IMR-90 (cell line): ENCODE measurements at regions not wholly inside any gene's neighbourhood (a gene's known extent, or its start where the extent isn't known, plus 50 kb on each side); places are given as distances from the start of the nearest gene placed in this dataset.

Source experiments
- ATAC-seq: fragments of 200-7000 bp; cut with Tn5 transposase; 2 replicates; pipeline ENCODE4 v1.9.1; 2020; ENCODE audit warnings: low read depth, mild to moderate bottlenecking, moderate library complexity
- BruUV-seq: library from RNA; stranded (reverse); fragments of 400-500 nt; replicated peaks from 2 replicates; lab custom pipeline; 2021; lab: Mats Ljungman, UMichigan
- CTCF ChIA-PET: fragments of 300-600 bp; formaldehyde crosslinking; extraction: SDS; loops from one replicate; lab custom pipeline; 2021; ENCODE audit warnings: antibody characterized with exemption; lab: Yijun Ruan, JAX
- POLR2A ChIA-PET: fragments of 300-600 bp; sonication (Branson Sonifier 250); formaldehyde crosslinking; loops from one replicate; lab custom pipeline; 2022; ENCODE audit warnings: antibody characterized with exemption; ENCODE audit not compliant: unreplicated experiment; lab: Charles Lee
- DNase-seq: peaks from one replicate; pipeline ENCODE4 v3.0.0; 2013
- H2AFZ ChIP-seq: replicated peaks from 2 replicates; pipeline ENCODE3; 2013; ENCODE audit warnings: low read length, mild to moderate bottlenecking; ENCODE audit not compliant: poor library complexity
- H2AK5ac ChIP-seq: 2 replicates; pipeline ENCODE4 v1.6.1; 2013; ENCODE audit warnings: low read depth, low read length, inconsistent platforms
- H2AK9ac ChIP-seq: replicated peaks from 2 replicates; pipeline ENCODE3; 2013; ENCODE audit warnings: mild to moderate bottlenecking, low read depth, low read length, moderate library complexity; ENCODE audit not compliant: poor library complexity
- H2BK120ac ChIP-seq: 2 replicates; pipeline ENCODE4 v1.6.1; 2013; ENCODE audit warnings: low read depth, low read length, inconsistent platforms
- H2BK15ac ChIP-seq: 3 replicates; pipeline ENCODE4 v1.6.1; 2013; ENCODE audit warnings: low read depth, low read length, inconsistent platforms
- H2BK20ac ChIP-seq: 2 replicates; pipeline ENCODE4 v1.6.1; 2013; ENCODE audit warnings: low read depth, mild to moderate bottlenecking, inconsistent platforms, low read length, moderate library complexity
- H2BK5ac ChIP-seq: 2 replicates; pipeline ENCODE4 v1.6.1; 2013; ENCODE audit warnings: mild to moderate bottlenecking, low read depth, low read length, inconsistent platforms; ENCODE audit not compliant: poor library complexity, severe bottlenecking
- H3K14ac ChIP-seq: replicated peaks from 2 replicates; pipeline ENCODE4 v1.6.1; 2013; ENCODE audit warnings: low read depth, low read length, inconsistent platforms
- H3K18ac ChIP-seq: 2 replicates; pipeline ENCODE4 v1.6.1; 2013; ENCODE audit warnings: low read depth, low read length, control low read depth
- H3K23ac ChIP-seq: 2 replicates; pipeline ENCODE4 v1.6.1; 2013; ENCODE audit warnings: low read depth, low read length, inconsistent platforms
- H3K27ac ChIP-seq: 2 replicates; pipeline ENCODE4 v1.5.1; 2013; ENCODE audit warnings: mild to moderate bottlenecking, control low read depth, low read length; ENCODE audit not compliant: insufficient read depth
- H3K27me3 ChIP-seq: 2 replicates; pipeline ENCODE4 v1.6.1; 2013; ENCODE audit warnings: low read length; ENCODE audit not compliant: control insufficient read depth, insufficient read depth
- H3K36me3 ChIP-seq: 2 replicates; pipeline ENCODE4 v1.6.1; 2013; ENCODE audit warnings: low read length, mixed read lengths; ENCODE audit not compliant: control insufficient read depth, insufficient read depth
- H3K4ac ChIP-seq: 2 replicates; pipeline ENCODE4 v1.6.1; 2013; ENCODE audit warnings: low read depth, low read length, inconsistent platforms
- H3K4me1 ChIP-seq: 2 replicates; pipeline ENCODE4 v1.6.1; 2013; ENCODE audit warnings: low read length, mixed read lengths; ENCODE audit not compliant: control insufficient read depth, insufficient read depth
- H3K4me2 ChIP-seq: 2 replicates; pipeline ENCODE4 v1.6.1; 2013; ENCODE audit warnings: low read depth, mild to moderate bottlenecking, control low read depth, low read length, moderate library complexity
- H3K4me3 ChIP-seq: 2 replicates; pipeline ENCODE4 v1.5.1; 2013; ENCODE audit warnings: low read depth, mild to moderate bottlenecking, control low read depth, low read length, moderate library complexity; ENCODE audit not compliant: insufficient read depth
- H3K56ac ChIP-seq: 2 replicates; pipeline ENCODE4 v1.6.1; 2013; ENCODE audit warnings: low read length, inconsistent platforms; ENCODE audit not compliant: insufficient read depth; ENCODE audit errors: extremely low read depth
- H3K79me1 ChIP-seq, 2 experiments: 2 replicates each; pipeline ENCODE4 v1.6.1; 2013; ENCODE audit warnings: low read length in 2 of 2, inconsistent platforms in 1 of 2, low read depth in 1 of 2
- H3K9ac ChIP-seq: 2 replicates; pipeline ENCODE4 v1.6.1; 2013; ENCODE audit warnings: low read depth, low read length, control low read depth
- H3K9me1 ChIP-seq: 2 replicates; pipeline ENCODE4 v1.6.1; 2013; ENCODE audit warnings: low read length, inconsistent platforms; ENCODE audit not compliant: insufficient read depth
- H3K9me3 ChIP-seq: 2 replicates; pipeline ENCODE4 v1.6.1; 2013; ENCODE audit warnings: low read length; ENCODE audit not compliant: control insufficient read depth, insufficient read depth
- H4K20me1 ChIP-seq: 2 replicates; pipeline ENCODE4 v1.6.1; 2013; ENCODE audit warnings: low read length, inconsistent platforms; ENCODE audit not compliant: insufficient read depth
- H4K5ac ChIP-seq: 2 replicates; pipeline ENCODE4 v1.6.1; 2013; ENCODE audit warnings: mild to moderate bottlenecking, low read depth, low read length, control low read depth
- H4K8ac ChIP-seq, 2 experiments: 2 replicates each; pipeline ENCODE4 v1.6.1; 2013; ENCODE audit warnings: low read depth in 2 of 2, low read length in 2 of 2, control low read depth in 1 of 2, inconsistent platforms in 1 of 2
- H4K91ac ChIP-seq: 2 replicates; pipeline ENCODE4 v1.6.1; 2013; ENCODE audit warnings: low read depth, low read length, inconsistent platforms; ENCODE audit not compliant: insufficient read depth
- BHLHE40 ChIP-seq: fragments of 150-350 bp; IDR thresholded peaks from 2 replicates; pipeline ENCODE4 v1.6.1; 2016; ENCODE audit warnings: mild to moderate bottlenecking, low read depth, low read length
- CEBPB ChIP-seq: IDR thresholded peaks from 2 replicates; pipeline ENCODE4 v1.6.1; 2012; ENCODE audit warnings: low read depth, low read length, improper control_type of control experiment
- ELK1 ChIP-seq: fragments of 150-350 bp; IDR thresholded peaks from 2 replicates; pipeline ENCODE4 v1.6.1; 2016; ENCODE audit warnings: low read depth, mild to moderate bottlenecking, low read length, moderate library complexity, borderline replicate concordance
- FOS ChIP-seq: fragments of 150-350 bp; IDR thresholded peaks from 2 replicates; pipeline ENCODE4 v1.6.1; 2016; ENCODE audit warnings: low read depth, low read length
- MAFK ChIP-seq: IDR thresholded peaks from 2 replicates; pipeline ENCODE4 v1.6.1; 2012; ENCODE audit warnings: low read depth, low read length, improper control_type of control experiment
- MAZ ChIP-seq: IDR thresholded peaks from 2 replicates; pipeline ENCODE4 v1.6.1; 2012; ENCODE audit warnings: low read depth, mild to moderate bottlenecking, low read length, improper control_type of control experiment, moderate library complexity, borderline replicate concordance
- POLR2A ChIP-seq: IDR thresholded peaks from 2 replicates; pipeline ENCODE4 v1.6.1; 2012; ENCODE audit warnings: mild to moderate bottlenecking, low read depth, low read length
- RCOR1 ChIP-seq: IDR thresholded peaks from 2 replicates; pipeline ENCODE4 v1.6.1; 2012; ENCODE audit warnings: mild to moderate bottlenecking, low read length, improper control_type of control experiment; ENCODE audit not compliant: insufficient replicate concordance
- RFX5 ChIP-seq: IDR thresholded peaks from 2 replicates; pipeline ENCODE4 v1.8.0; 2012; ENCODE audit warnings: low read depth, mild to moderate bottlenecking, low read length, moderate library complexity
- SMC3 ChIP-seq: fragments of 150-350 bp; IDR thresholded peaks from 2 replicates; pipeline ENCODE4 v1.6.1; 2016; ENCODE audit warnings: low read depth, mild to moderate bottlenecking, antibody characterized with exemption, low read length, moderate library complexity
- dilution Hi-C: fragments of 300-500 bp; cut with HindIII; formaldehyde crosslinking; loops from one replicate; pipeline ENCODE4 v1.14.3; 2018; ENCODE audit warnings: low sequenced_read_pairs; ENCODE audit not compliant: unreplicated experiment
- in situ Hi-C: fragments of 300-500 bp; cut with MboI; formaldehyde crosslinking; loops from 3 replicates; pipeline ENCODE4 v1.14.3; 2019; ENCODE audit warnings: low sequenced_read_pairs, inconsistent platforms, mixed read lengths
- intact Hi-C: fragments of 100-400 bp; cut with micrococcal nuclease; formaldehyde crosslinking; loops from 2 replicates; pipeline ENCODE4 v1.10.0; 2022

- Histone ChIP-seq H4K8ac (no peak overlapping the region), H3K9me1 (no peaks in the 10 kb centered on the region), H3K18ac (no peak overlapping the region), H2BK120ac (no peak overlapping the region), H3K27me3 (no peaks in the 10 kb centered on the region), H3K27ac (no peak overlapping the region), H3K9me3 (peaks cover 3% of the 10 kb centered on the region; the same call in 1 of the 2 replicates), H3K4ac (no peak overlapping the region), H3K4me2 (no peak overlapping the region), H2BK5ac (no peak overlapping the region), H3K36me3 (no peaks in the 10 kb centered on the region), H4K5ac (no peak overlapping the region), H3K4me3 (no peak overlapping the region), H2BK20ac (no peak overlapping the region), H2AK5ac (no peak overlapping the region), H3K9ac (no peak overlapping the region), H2AK9ac (no peak overlapping the region), H3K4me1 (no peaks in the 10 kb centered on the region), H4K20me1 (no peaks in the 10 kb centered on the region), H2BK15ac (no peak overlapping the region), H3K79me1 (no peaks in the 10 kb centered on the region), H3K14ac (no peak overlapping the region), H3K23ac (no peak overlapping the region), H3K56ac (no peak overlapping the region), H4K91ac (no peak overlapping the region), H2AFZ (no peak overlapping the region)
- TF ChIP-seq ELK1 (no peak), FOS (no peak), RCOR1 (no peak), MAZ (no peak), BHLHE40 (no peak), SMC3 (no peak), RFX5 (no peak), MAFK (no peak), POLR2A (no peak), CEBPB (no peak)
- BruUV-seq = no TSS peak
- DNase-seq (no peak), ATAC-seq (no peak)
- intact Hi-C loops (no loop called here), dilution Hi-C loops (no loop called here), in situ Hi-C loops (no loop called here)
- CTCF ChIA-PET = no interaction called here
- POLR2A ChIA-PET = no interaction called here
Observed at GRCh38 chr1:187151555-187151954, 322.8 kb downstream of the PLA2G4A start.
